GM18511 (cell line): ENCODE measurements at regions not wholly inside any gene's neighbourhood (a gene's known extent, or its start where the extent isn't known, plus 50 kb on each side); places are given as distances from the start of the nearest gene placed in this dataset.
"Not testable (repeated sequence)": the region's sequence is repeated elsewhere in the genome, so short reads cannot be mapped to it uniquely, and the experiment has no call there.

Experiments
- ATAC-seq: cut with Tn5 transposase; IDR thresholded peaks from one replicate; pipeline ENCODE4 v1.9.1; 2021; ENCODE audit warnings: mild to moderate bottlenecking, moderate library complexity; ENCODE audit not compliant: unreplicated experiment

- ATAC-seq: no peak
These were observed 244.4 kb upstream of the FOXN3 start for GRCh38 chr14:89661392-89661791.

GRCh38 chr14:89660625-89661233 lies 243.7 kb upstream of the FOXN3 start:
- ATAC-seq: not testable (repeated sequence)

- ATAC-seq: no peak
These were observed 243.1 kb upstream of the FOXN3 start for GRCh38 chr14:89660166-89660565.

- ATAC-seq: no peak
These were observed 242.1 kb upstream of the FOXN3 start for GRCh38 chr14:89658977-89659670.

GRCh38 chr14:89657014-89657413 lies 240.0 kb upstream of the FOXN3 start:
- ATAC-seq: no peak

- no peak for ATAC-seq
These were observed 238.0 kb upstream of the FOXN3 start for GRCh38 chr14:89654998-89655397.

GRCh38 chr14:89652352-89652751 lies 235.3 kb upstream of the FOXN3 start:
- ATAC-seq: peak; percentile 65

GRCh38 chr14:89651805-89652204 lies 234.8 kb upstream of the FOXN3 start:
- ATAC-seq: no peak

GRCh38 chr14:89650077-89650978 lies 233.3 kb upstream of the FOXN3 start:
- ATAC-seq: no peak

GRCh38 chr14:89649451-89650075 lies 232.5 kb upstream of the FOXN3 start:
- ATAC-seq: no peak

- ATAC-seq: no peak
These were observed 231.9 kb upstream of the FOXN3 start for GRCh38 chr14:89648924-89649323.

GRCh38 chr14:89648510-89648909 lies 231.5 kb upstream of the FOXN3 start:
- no peak for ATAC-seq

GRCh38 chr14:89646971-89647370 lies 229.9 kb upstream of the FOXN3 start:
- no peak for ATAC-seq

GRCh38 chr14:89644641-89645040 lies 227.6 kb upstream of the FOXN3 start:
- no peak for ATAC-seq

GRCh38 chr14:89641495-89642175 lies 224.6 kb upstream of the FOXN3 start:
- ATAC-seq: peak; percentile 99

- ATAC-seq: no peak
These were observed 223.1 kb upstream of the FOXN3 start for GRCh38 chr14:89640141-89640540.

GRCh38 chr14:89639687-89640086 lies 222.7 kb upstream of the FOXN3 start:
- ATAC-seq: no peak

- no peak for ATAC-seq
These were observed 221.9 kb upstream of the FOXN3 start for GRCh38 chr14:89638891-89639290.

- ATAC-seq: no peak
These were observed 220.5 kb upstream of the FOXN3 start for GRCh38 chr14:89637581-89637980.

GRCh38 chr14:89635615-89636014 lies 218.6 kb upstream of the FOXN3 start:
- no peak for ATAC-seq

- no peak for ATAC-seq
These were observed 217.0 kb upstream of the FOXN3 start for GRCh38 chr14:89634037-89634436.
